OCI-LY3 (cell line): ENCODE measurements at regions not wholly inside any gene's neighbourhood (a gene's known extent, or its start where the extent isn't known, plus 50 kb on each side); places are given as distances from the start of the nearest gene placed in this dataset.

ENCODE experiments used
- EZH2phosphoT487 ChIP-seq: fragments of 200-600 bp; shearing (Covaris generic); IDR thresholded peaks from 2 replicates; pipeline ENCODE4 v1.6.1; 2018; ENCODE audit warnings: antibody characterized with exemption, mixed run types, low read depth
- TF ChIP-seq, protein P1 (sequence below): fragments of 200-600, 300-600 bp; sonication (generic); IDR thresholded peaks from 2 replicates; pipeline ENCODE4 v1.5.1; 2014; ENCODE audit warnings: antibody characterized with exemption, low read length, low read depth

GRCh38 chr11:29937526-29937925 lies 79.3 kb downstream of the KCNA4 start:
- TF ChIP-seq, protein P1, sequence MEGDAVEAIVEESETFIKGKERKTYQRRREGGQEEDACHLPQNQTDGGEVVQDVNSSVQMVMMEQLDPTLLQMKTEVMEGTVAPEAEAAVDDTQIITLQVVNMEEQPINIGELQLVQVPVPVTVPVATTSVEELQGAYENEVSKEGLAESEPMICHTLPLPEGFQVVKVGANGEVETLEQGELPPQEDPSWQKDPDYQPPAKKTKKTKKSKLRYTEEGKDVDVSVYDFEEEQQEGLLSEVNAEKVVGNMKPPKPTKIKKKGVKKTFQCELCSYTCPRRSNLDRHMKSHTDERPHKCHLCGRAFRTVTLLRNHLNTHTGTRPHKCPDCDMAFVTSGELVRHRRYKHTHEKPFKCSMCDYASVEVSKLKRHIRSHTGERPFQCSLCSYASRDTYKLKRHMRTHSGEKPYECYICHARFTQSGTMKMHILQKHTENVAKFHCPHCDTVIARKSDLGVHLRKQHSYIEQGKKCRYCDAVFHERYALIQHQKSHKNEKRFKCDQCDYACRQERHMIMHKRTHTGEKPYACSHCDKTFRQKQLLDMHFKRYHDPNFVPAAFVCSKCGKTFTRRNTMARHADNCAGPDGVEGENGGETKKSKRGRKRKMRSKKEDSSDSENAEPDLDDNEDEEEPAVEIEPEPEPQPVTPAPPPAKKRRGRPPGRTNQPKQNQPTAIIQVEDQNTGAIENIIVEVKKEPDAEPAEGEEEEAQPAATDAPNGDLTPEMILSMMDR: no peak
- no peak for TF ChIP-seq EZH2phosphoT487
